ENCODE measurements at regions not wholly inside any gene's neighbourhood (a gene's known extent, or its start where the extent isn't known, plus 50 kb on each side); places are given as distances from the start of the nearest gene placed in this dataset.

DNA sequence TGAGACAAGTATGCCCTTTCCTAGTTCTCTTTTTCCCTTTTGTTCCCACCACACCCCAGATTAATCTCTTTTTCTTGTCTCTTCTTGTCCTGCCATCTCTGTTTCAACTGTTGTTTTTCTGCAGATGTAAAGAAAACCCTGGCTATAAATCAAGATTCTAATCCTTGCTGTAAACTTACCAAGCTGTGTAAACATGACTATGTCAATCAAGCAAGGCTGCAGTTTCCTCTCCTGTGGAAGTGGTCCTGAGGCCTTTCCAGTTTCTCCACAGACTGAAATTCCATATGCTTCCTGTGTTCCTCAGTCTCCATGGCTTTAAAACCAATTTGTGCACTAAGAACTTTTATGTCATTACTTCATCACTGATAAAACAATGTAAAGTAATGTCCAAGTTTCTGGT, 288.8 kb upstream of the PIK3C3 start:
- H3K9me3 ChIP-seq (ENCODE audit: control extremely low read depth in 1 of 5, control insufficient read depth in 4 of 5, insufficient read depth in 2 of 5, low read depth in 1 of 5, low read length in 4 of 5): no peaks in the 10 kb centered on the region
- H3K27ac ChIP-seq (ENCODE audit: insufficient read depth in 1 of 2, low read depth in 1 of 2, low read length in 2 of 2, poor library complexity in 1 of 2, severe bottlenecking in 2 of 2): no peak overlapping the region
- DNase-seq: no peak
- POLR2A ChIA-PET: no interaction called here
- H3K4me3 ChIP-seq (ENCODE audit: control insufficient read depth in 1 of 7, extremely low read depth in 1 of 7, insufficient read depth in 4 of 7, low read depth in 2 of 7, low read length in 6 of 7): no peak overlapping the region
- no peaks in the 10 kb centered on the region for H3K4me1 ChIP-seq (ENCODE audit: control extremely low read depth in 1 of 4, control insufficient read depth in 4 of 4, insufficient read depth in 4 of 4, low read length in 3 of 4)
- H3K27me3 ChIP-seq (replicated peaks in 2 of 5; ENCODE audit: control insufficient read depth in 4 of 5, insufficient read depth in 5 of 5, low read length in 4 of 5): no peaks in the 10 kb centered on the region
- no peaks in the 10 kb centered on the region for H3K36me3 ChIP-seq (ENCODE audit: control insufficient read depth in 4 of 4, insufficient read depth in 4 of 4, low read length in 3 of 4)
- CTCF ChIA-PET: no interaction called here

DNA sequence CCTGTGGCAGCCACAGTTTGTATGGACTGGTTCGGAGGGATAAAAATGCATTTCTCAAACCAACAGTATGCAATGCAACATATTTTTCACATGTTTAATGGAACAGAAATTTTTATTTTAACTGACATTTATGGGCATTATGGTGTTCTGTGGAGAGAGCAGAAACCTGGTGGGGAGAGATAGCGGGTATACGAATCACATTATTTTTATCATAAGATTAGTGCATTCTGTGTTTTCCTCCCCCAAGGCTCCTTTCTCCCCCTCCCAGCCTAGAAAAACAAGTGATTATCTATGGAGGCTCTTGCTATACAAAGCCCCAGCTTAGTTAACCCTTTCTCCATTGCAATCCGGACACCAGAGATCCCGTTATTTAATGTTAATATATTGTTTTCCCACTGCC, 289.8 kb upstream of the PIK3C3 start:
- no peaks in the 10 kb centered on the region for H3K36me3 ChIP-seq (ENCODE audit: control insufficient read depth in 4 of 4, insufficient read depth in 4 of 4, low read length in 3 of 4)
- H3K4me3 ChIP-seq (ENCODE audit: control insufficient read depth in 1 of 7, extremely low read depth in 1 of 7, insufficient read depth in 4 of 7, low read depth in 2 of 7, low read length in 6 of 7): no peak overlapping the region
- no CpG with 5 or more reads among the region's 5 CpGs for WGBS (ENCODE audit: insufficient coverage)
- H3K27me3 ChIP-seq (replicated peaks in 2 of 5; ENCODE audit: control insufficient read depth in 4 of 5, insufficient read depth in 5 of 5, low read length in 4 of 5): no peaks in the 10 kb centered on the region
- no peak overlapping the region for H3K27ac ChIP-seq (ENCODE audit: insufficient read depth in 1 of 2, low read depth in 1 of 2, low read length in 2 of 2, poor library complexity in 1 of 2, severe bottlenecking in 2 of 2)
- no peaks in the 10 kb centered on the region for H3K9me3 ChIP-seq (ENCODE audit: control extremely low read depth in 1 of 5, control insufficient read depth in 4 of 5, insufficient read depth in 2 of 5, low read depth in 1 of 5, low read length in 4 of 5)
- no peak for DNase-seq
- ChIA-PET CTCF (no interaction called here), POLR2A (no interaction called here)
- no peaks in the 10 kb centered on the region for H3K4me1 ChIP-seq (ENCODE audit: control extremely low read depth in 1 of 4, control insufficient read depth in 4 of 4, insufficient read depth in 4 of 4, low read length in 3 of 4)

DNA sequence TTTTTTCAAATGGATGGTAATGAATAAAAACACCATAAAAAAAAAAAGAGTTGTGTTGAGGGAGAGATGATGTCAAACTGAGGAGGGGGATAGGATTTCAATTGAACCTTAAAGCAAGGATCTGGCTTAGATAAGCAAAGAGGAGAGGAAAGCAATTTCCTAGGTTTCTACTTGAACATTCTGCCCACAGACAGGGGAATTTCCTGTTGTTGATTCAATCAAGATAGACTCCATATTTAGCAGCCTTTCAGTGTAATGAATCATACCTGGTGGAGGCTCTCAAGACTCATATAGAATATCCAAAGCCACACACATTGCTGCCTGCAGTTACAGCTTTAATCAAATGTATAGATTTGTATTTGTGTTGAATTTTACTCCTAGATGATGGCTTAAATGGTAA, 294.4 kb upstream of the PIK3C3 start:
- CTCF ChIA-PET: no interaction called here
- no peak for DNase-seq
- Histone ChIP-seq H3K4me1 (ENCODE audit: control extremely low read depth in 1 of 4, control insufficient read depth in 4 of 4, insufficient read depth in 4 of 4, low read length in 3 of 4) (no peaks in the 10 kb centered on the region), H3K27ac (ENCODE audit: insufficient read depth in 1 of 2, low read depth in 1 of 2, low read length in 2 of 2, poor library complexity in 1 of 2, severe bottlenecking in 2 of 2) (no peak overlapping the region), H3K9me3 (ENCODE audit: control extremely low read depth in 1 of 5, control insufficient read depth in 4 of 5, insufficient read depth in 2 of 5, low read depth in 1 of 5, low read length in 4 of 5) (no peaks in the 10 kb centered on the region), H3K27me3 (replicated peaks in 2 of 5; ENCODE audit: control insufficient read depth in 4 of 5, insufficient read depth in 5 of 5, low read length in 4 of 5) (no peaks in the 10 kb centered on the region), H3K4me3 (ENCODE audit: control insufficient read depth in 1 of 7, extremely low read depth in 1 of 7, insufficient read depth in 4 of 7, low read depth in 2 of 7, low read length in 6 of 7) (no peak overlapping the region), H3K36me3 (ENCODE audit: control insufficient read depth in 4 of 4, insufficient read depth in 4 of 4, low read length in 3 of 4) (no peaks in the 10 kb centered on the region)
- POLR2A ChIA-PET: no interaction called here

DNA sequence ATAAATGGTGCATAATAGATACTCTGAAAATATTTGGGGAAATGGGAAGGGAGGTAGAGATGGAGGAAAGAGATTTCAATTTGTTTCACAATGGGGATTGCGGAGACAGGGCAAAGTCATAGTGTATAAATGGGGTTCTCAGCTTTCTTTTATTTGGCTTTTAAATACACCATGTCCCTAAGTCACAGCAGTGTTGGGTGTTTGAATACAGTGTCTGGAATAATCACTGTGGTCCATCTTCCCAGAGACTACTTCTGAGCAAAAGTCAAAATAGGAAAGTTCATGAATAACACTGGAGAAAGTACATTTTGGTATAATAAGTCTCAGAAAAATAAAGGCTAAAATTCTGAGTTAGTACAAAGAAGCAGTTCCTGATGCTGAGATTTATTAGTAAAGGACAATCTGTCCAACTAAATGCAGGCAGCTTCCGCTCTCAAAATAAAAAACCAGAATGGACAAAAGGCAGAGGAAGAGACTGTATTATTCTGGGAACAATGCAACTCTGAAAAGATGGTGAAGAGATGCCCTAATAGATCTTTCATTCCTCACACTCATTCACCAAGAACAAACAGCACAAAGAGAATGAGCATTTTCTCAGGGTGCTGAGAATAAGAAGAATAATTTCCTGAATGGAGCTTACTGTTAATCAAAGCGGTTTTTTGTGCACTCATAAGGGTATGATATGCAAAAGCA, 295.4 kb upstream of the PIK3C3 start:
- ChIA-PET POLR2A (no interaction called here), CTCF (no interaction called here)
- H3K27ac ChIP-seq (ENCODE audit: insufficient read depth in 1 of 2, low read depth in 1 of 2, low read length in 2 of 2, poor library complexity in 1 of 2, severe bottlenecking in 2 of 2): no peak overlapping the region

DNA sequence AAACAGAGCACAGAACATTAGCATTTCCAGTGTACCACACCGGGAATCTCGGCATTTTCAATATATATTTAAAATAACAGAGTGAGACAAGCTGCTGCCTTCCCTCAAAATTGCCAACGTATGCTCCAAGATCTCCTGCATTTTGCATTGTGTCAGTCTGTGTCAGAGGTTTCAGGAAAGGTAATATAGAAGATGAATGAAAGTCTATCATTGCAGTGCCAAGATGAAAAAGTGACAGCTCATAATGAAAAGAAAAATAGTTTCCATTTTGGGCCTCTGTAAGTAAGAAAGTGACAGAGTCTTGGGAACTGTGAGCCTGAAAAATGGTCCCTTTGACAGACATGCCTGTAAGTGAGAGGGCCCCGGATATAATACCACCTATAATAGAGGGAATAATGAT, 297.8 kb upstream of the PIK3C3 start:
- Histone ChIP-seq H3K9me3 (ENCODE audit: control extremely low read depth in 1 of 5, control insufficient read depth in 4 of 5, insufficient read depth in 2 of 5, low read depth in 1 of 5, low read length in 4 of 5) (no peaks in the 10 kb centered on the region), H3K27ac (ENCODE audit: insufficient read depth in 1 of 2, low read depth in 1 of 2, low read length in 2 of 2, poor library complexity in 1 of 2, severe bottlenecking in 2 of 2) (no peak overlapping the region), H3K4me3 (ENCODE audit: control insufficient read depth in 1 of 7, extremely low read depth in 1 of 7, insufficient read depth in 4 of 7, low read depth in 2 of 7, low read length in 6 of 7) (no peak overlapping the region), H3K4me1 (ENCODE audit: control extremely low read depth in 1 of 4, control insufficient read depth in 4 of 4, insufficient read depth in 4 of 4, low read length in 3 of 4) (no peaks in the 10 kb centered on the region), H3K27me3 (replicated peaks in 2 of 5; ENCODE audit: control insufficient read depth in 4 of 5, insufficient read depth in 5 of 5, low read length in 4 of 5) (no peaks in the 10 kb centered on the region), H3K36me3 (ENCODE audit: control insufficient read depth in 4 of 4, insufficient read depth in 4 of 4, low read length in 3 of 4) (no peaks in the 10 kb centered on the region)
- POLR2A ChIA-PET: no interaction called here
- no peak for DNase-seq
- CTCF ChIA-PET: no interaction called here
- WGBS (ENCODE audit: insufficient coverage): 100% methylated on average over 1 of the region's 4 CpGs

More for the DNA sequence above, 295.4 kb upstream of the PIK3C3 start:
- Histone ChIP-seq H3K4me1 (ENCODE audit: control extremely low read depth in 1 of 4, control insufficient read depth in 4 of 4, insufficient read depth in 4 of 4, low read length in 3 of 4) (no peaks in the 10 kb centered on the region), H3K4me3 (ENCODE audit: control insufficient read depth in 1 of 7, extremely low read depth in 1 of 7, insufficient read depth in 4 of 7, low read depth in 2 of 7, low read length in 6 of 7) (no peak overlapping the region), H3K36me3 (ENCODE audit: control insufficient read depth in 4 of 4, insufficient read depth in 4 of 4, low read length in 3 of 4) (no peaks in the 10 kb centered on the region), H3K9me3 (ENCODE audit: control extremely low read depth in 1 of 5, control insufficient read depth in 4 of 5, insufficient read depth in 2 of 5, low read depth in 1 of 5, low read length in 4 of 5) (no peaks in the 10 kb centered on the region), H3K27me3 (replicated peaks in 2 of 5; ENCODE audit: control insufficient read depth in 4 of 5, insufficient read depth in 5 of 5, low read length in 4 of 5) (no peaks in the 10 kb centered on the region)
- DNase-seq: no peak
- WGBS (ENCODE audit: insufficient coverage): 0% methylated on average over 1 of the region's 3 CpGs

DNA sequence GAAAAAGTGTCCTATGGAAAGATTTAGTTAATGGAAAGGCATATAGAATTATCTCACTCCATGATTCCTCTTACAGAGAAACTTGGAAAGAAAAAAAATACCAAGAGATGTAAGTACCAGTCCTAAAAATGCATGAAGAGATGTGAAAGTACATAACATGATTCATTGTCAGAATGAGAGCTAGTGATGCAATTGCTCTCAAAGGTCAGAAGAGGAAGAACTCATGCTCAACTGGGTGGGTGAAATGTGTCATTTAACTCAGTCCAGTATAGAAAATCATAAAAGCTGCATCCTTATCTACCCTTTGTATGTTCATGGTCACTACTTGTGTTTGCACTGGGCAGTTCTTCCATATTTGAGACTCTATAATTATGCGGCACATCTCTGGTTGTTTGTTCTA, 300.0 kb upstream of the PIK3C3 start:
- H3K4me3 ChIP-seq (ENCODE audit: control insufficient read depth in 1 of 7, extremely low read depth in 1 of 7, insufficient read depth in 4 of 7, low read depth in 2 of 7, low read length in 6 of 7): no peak overlapping the region
- H3K9me3 ChIP-seq (ENCODE audit: control extremely low read depth in 1 of 5, control insufficient read depth in 4 of 5, insufficient read depth in 2 of 5, low read depth in 1 of 5, low read length in 4 of 5): no peaks in the 10 kb centered on the region
- 86% methylated on average over 1 of the region's 1 CpG for WGBS (ENCODE audit: insufficient coverage)
- ChIA-PET POLR2A (interaction anchor here (0.5 kb wide), 1 partner anchor 385 kb away, joined by 3 read pairs; no protein-coding TSS in a partner anchor), CTCF (interaction anchor here (0.6 kb wide), 1 partner anchor 278 kb away, joined by 3 read pairs; no protein-coding TSS in a partner anchor)
- no peaks in the 10 kb centered on the region for H3K36me3 ChIP-seq (ENCODE audit: control insufficient read depth in 4 of 4, insufficient read depth in 4 of 4, low read length in 3 of 4)
- no peak overlapping the region for H3K27ac ChIP-seq (ENCODE audit: insufficient read depth in 1 of 2, low read depth in 1 of 2, low read length in 2 of 2, poor library complexity in 1 of 2, severe bottlenecking in 2 of 2)
- no peaks in the 10 kb centered on the region for H3K27me3 ChIP-seq (replicated peaks in 2 of 5; ENCODE audit: control insufficient read depth in 4 of 5, insufficient read depth in 5 of 5, low read length in 4 of 5)
- DNase-seq: no peak
- no peaks in the 10 kb centered on the region for H3K4me1 ChIP-seq (ENCODE audit: control extremely low read depth in 1 of 4, control insufficient read depth in 4 of 4, insufficient read depth in 4 of 4, low read length in 3 of 4)

DNA sequence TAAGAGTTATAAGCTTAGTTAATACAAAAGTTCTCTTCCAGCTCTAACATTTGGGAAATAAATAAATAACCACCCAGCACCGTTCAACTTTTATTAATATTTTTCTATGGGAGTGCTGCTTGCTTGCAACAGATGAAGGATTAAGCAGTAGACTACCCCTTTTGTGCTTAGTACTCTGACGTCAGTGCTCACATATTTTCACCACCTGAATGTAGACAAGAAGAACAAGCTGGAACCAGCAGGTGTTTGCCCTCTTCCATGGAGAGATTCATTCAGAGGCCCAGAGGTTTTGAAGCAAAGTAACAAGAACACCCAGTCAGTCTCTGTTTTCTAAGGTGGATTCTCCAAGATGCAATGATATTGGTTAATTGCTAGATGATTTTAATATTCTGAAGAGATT, 307.1 kb upstream of the PIK3C3 start:
- H3K4me1 ChIP-seq (ENCODE audit: control extremely low read depth in 1 of 4, control insufficient read depth in 4 of 4, insufficient read depth in 4 of 4, low read length in 3 of 4): peaks cover 0 to 4% (median 0%) of the 10 kb centered on the region in 4 experiments
- H3K9me3 ChIP-seq (ENCODE audit: control extremely low read depth in 1 of 5, control insufficient read depth in 4 of 5, insufficient read depth in 2 of 5, low read depth in 1 of 5, low read length in 4 of 5): peaks cover 0 to 2% (median 0%) of the 10 kb centered on the region in 5 experiments
- CTCF ChIA-PET: no interaction called here
- H3K36me3 ChIP-seq (ENCODE audit: control insufficient read depth in 4 of 4, insufficient read depth in 4 of 4, low read length in 3 of 4): no peaks in the 10 kb centered on the region
- no peak overlapping the region for H3K4me3 ChIP-seq (ENCODE audit: control insufficient read depth in 1 of 7, extremely low read depth in 1 of 7, insufficient read depth in 4 of 7, low read depth in 2 of 7, low read length in 6 of 7)
- POLR2A ChIA-PET: no interaction called here
- no peak overlapping the region for H3K27ac ChIP-seq (ENCODE audit: insufficient read depth in 1 of 2, low read depth in 1 of 2, low read length in 2 of 2, poor library complexity in 1 of 2, severe bottlenecking in 2 of 2)
- WGBS (ENCODE audit: insufficient coverage): no CpG with 5 or more reads among the region's 2 CpGs
- H3K27me3 ChIP-seq (replicated peaks in 2 of 5; ENCODE audit: control insufficient read depth in 4 of 5, insufficient read depth in 5 of 5, low read length in 4 of 5): no peaks in the 10 kb centered on the region
- no peak for DNase-seq
